Trophoblast cell (in vitro differentiated cells and primary cell): ENCODE measurements at regions not wholly inside any gene's neighbourhood (a gene's known extent, or its start where the extent isn't known, plus 50 kb on each side); places are given as distances from the start of the nearest gene placed in this dataset.

Source experiments
- DNase-seq, 2 donors: peaks; one replicate each; pipeline ENCODE4 v3.0.0-alpha.2; 2016
- H2AFZ ChIP-seq: 2 replicates; pipeline ENCODE4 v1.6.1; 2013; ENCODE audit warnings: low read length, moderate library complexity, mild to moderate bottlenecking; ENCODE audit not compliant: insufficient read depth, poor library complexity
- H2AK5ac ChIP-seq: 2 replicates; pipeline ENCODE4 v1.6.1; 2013; ENCODE audit warnings: mild to moderate bottlenecking, low read length
- H2BK120ac ChIP-seq: 2 replicates; pipeline ENCODE4 v1.6.1; 2013; ENCODE audit warnings: low read length, mild to moderate bottlenecking, moderate library complexity; ENCODE audit not compliant: insufficient read depth, poor library complexity
- H2BK12ac ChIP-seq: 2 replicates; pipeline ENCODE4 v1.6.1; 2013; ENCODE audit warnings: mild to moderate bottlenecking, low read length, moderate library complexity
- H2BK5ac ChIP-seq: 2 replicates; pipeline ENCODE4 v1.6.1; 2013; ENCODE audit warnings: low read length, low read depth, moderate library complexity, mild to moderate bottlenecking; ENCODE audit not compliant: poor library complexity
- H3K14ac ChIP-seq: 2 replicates; pipeline ENCODE4 v1.6.1; 2013; ENCODE audit warnings: mild to moderate bottlenecking, low read length
- H3K18ac ChIP-seq: 2 replicates; pipeline ENCODE4 v1.6.1; 2013; ENCODE audit warnings: mild to moderate bottlenecking, low read length
- H3K23ac ChIP-seq: 2 replicates; pipeline ENCODE4 v1.6.1; 2013; ENCODE audit warnings: low read length
- H3K27ac ChIP-seq: 2 replicates; pipeline ENCODE4 v1.5.1; 2013; ENCODE audit warnings: low read depth, mild to moderate bottlenecking, inconsistent platforms, low read length, moderate library complexity
- H3K27me3 ChIP-seq: 2 replicates; pipeline ENCODE4 v1.6.1; 2013; ENCODE audit warnings: inconsistent platforms, mild to moderate bottlenecking, low read length, moderate library complexity; ENCODE audit not compliant: insufficient read depth
- H3K36me3 ChIP-seq, 2 experiments: 1 replicate in 1 of 2; 2 replicates in 1 of 2; pipeline ENCODE4 v1.6.1; 2013; ENCODE audit warnings: low read length in 2 of 2, mild to moderate bottlenecking in 2 of 2, moderate library complexity in 1 of 2; ENCODE audit not compliant: insufficient read depth in 2 of 2, control insufficient read depth in 1 of 2
- H3K4ac ChIP-seq: 2 replicates; pipeline ENCODE4 v1.6.1; 2013; ENCODE audit warnings: low read depth, mild to moderate bottlenecking, low read length, moderate library complexity
- H3K4me1 ChIP-seq, 2 experiments: 1 replicate in 1 of 2; 2 replicates in 1 of 2; pipeline ENCODE4 v1.6.1; 2013; ENCODE audit warnings: low read length in 2 of 2, mild to moderate bottlenecking in 2 of 2, moderate library complexity in 1 of 2; ENCODE audit not compliant: insufficient read depth in 2 of 2, control insufficient read depth in 1 of 2
- H3K4me2 ChIP-seq: 2 replicates; pipeline ENCODE4 v1.6.1; 2013; ENCODE audit warnings: inconsistent platforms, mild to moderate bottlenecking, low read length, moderate library complexity
- H3K4me3 ChIP-seq: 2 replicates; pipeline ENCODE4 v1.5.1; 2013; ENCODE audit warnings: mild to moderate bottlenecking, low read depth, low read length, inconsistent platforms
- H3K79me1 ChIP-seq: one replicate; pipeline ENCODE4 v1.6.1; 2013; ENCODE audit warnings: low read length
- H3K79me2 ChIP-seq: 2 replicates; pipeline ENCODE4 v1.6.1; 2013; ENCODE audit warnings: low read length, mild to moderate bottlenecking; ENCODE audit not compliant: control insufficient read depth, insufficient read depth, poor library complexity
- H3K9ac ChIP-seq: 2 replicates; pipeline ENCODE4 v1.6.1; 2013; ENCODE audit warnings: mild to moderate bottlenecking, low read length
- H3K9me3 ChIP-seq: 2 replicates; pipeline ENCODE4 v1.6.1; 2013; ENCODE audit warnings: low read depth, mild to moderate bottlenecking, control low read depth, inconsistent platforms, low read length; ENCODE audit not compliant: insufficient read depth
- H4K12ac ChIP-seq: 2 replicates; pipeline ENCODE4 v1.6.1; 2013; ENCODE audit warnings: low read depth, mild to moderate bottlenecking, low read length, moderate library complexity
- H4K8ac ChIP-seq: 2 replicates; pipeline ENCODE4 v1.6.1; 2013; ENCODE audit warnings: low read depth, mild to moderate bottlenecking, low read length, moderate library complexity
- H4K91ac ChIP-seq: one replicate; pipeline ENCODE4 v1.6.1; 2013; ENCODE audit warnings: low read depth, mild to moderate bottlenecking, low read length, moderate library complexity
- WGBS: extraction: QIAGEN DNeasy Blood & Tissue Kit; methylation state at CpG from one replicate; pipeline ENCODE4 v1.1.7; 2013; ENCODE audit warnings: missing lambda C conversion rate; ENCODE audit not compliant: insufficient read length, insufficient coverage; ENCODE audit errors: extremely low coverage; 5-methylcytosine and 5-hydroxymethylcytosine counted together

GRCh38 chr7:68014031-68014736 is 1017.6 kb downstream of the TYW1 start:
- H3K27me3 ChIP-seq = no peaks in the 10 kb centered on the region
- no peaks in the 10 kb centered on the region for H3K79me2 ChIP-seq
- H2BK5ac ChIP-seq = no peak overlapping the region
- H4K91ac ChIP-seq = no peak overlapping the region
- H2AK5ac ChIP-seq = no peak overlapping the region
- H3K4me2 ChIP-seq = no peak overlapping the region
- no peak overlapping the region for H4K12ac ChIP-seq
- no peak overlapping the region for H4K8ac ChIP-seq
- H3K4ac ChIP-seq = no peak overlapping the region
- H3K79me1 ChIP-seq = no peaks in the 10 kb centered on the region
- H3K9ac ChIP-seq = no peak overlapping the region
- no peaks in the 10 kb centered on the region for H3K36me3 ChIP-seq
- no peak overlapping the region for H3K23ac ChIP-seq
- no peak overlapping the region for H2BK12ac ChIP-seq
- WGBS = no CpG with 5 or more reads among the region's 11 CpGs
- no peak overlapping the region for H3K4me3 ChIP-seq
- H2BK120ac ChIP-seq = no peak overlapping the region
- H3K4me1 ChIP-seq = no peaks in the 10 kb centered on the region
- H3K18ac ChIP-seq = no peak overlapping the region
- H3K9me3 ChIP-seq = no peaks in the 10 kb centered on the region
- no peak overlapping the region for H3K14ac ChIP-seq
- no peak overlapping the region for H2AFZ ChIP-seq
- no peak overlapping the region for H3K27ac ChIP-seq
- DNase-seq = no peak

DNA sequence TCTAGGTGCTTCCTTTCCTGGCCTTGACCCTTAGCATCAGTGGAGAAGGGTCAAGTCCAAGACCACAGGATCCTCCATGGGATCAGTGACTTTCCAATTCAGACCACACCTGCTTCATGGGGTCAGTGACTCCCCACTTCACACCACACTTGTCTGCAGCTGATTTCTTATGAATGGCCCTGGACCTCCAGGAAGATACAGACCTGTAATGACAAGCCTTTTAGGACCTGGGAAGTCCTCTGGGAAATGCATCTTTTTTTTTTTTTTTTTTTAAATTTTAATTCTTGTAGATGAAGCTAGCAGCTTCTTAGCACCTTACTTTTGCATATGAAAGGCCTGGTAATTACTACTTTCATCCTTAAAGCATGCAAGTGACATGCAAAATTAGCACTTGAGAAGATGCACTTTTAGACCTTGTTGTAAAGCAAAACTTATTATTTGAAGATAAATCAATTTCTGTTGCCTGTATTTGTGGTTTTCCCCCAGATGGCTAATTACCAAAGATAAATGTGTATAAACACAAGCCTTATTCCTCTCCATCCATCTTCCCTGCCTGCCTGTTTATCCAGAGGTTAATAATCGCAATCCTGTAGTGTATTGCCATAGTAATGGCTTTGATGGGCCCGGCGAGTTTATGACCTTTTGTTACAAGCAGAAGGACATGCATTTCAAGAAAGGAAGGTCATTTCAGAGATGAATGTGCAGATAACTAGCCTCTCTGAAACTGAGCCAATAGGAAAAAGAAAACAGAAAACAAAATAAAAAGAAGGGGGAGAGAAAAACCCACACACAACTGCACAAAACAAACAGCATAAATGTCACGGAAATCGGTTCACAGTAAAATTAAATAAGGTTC is 1018.7 kb downstream of the TYW1 start:
- Histone ChIP-seq H3K14ac (no peak overlapping the region), H3K18ac (no peak overlapping the region), H3K27me3 (no peaks in the 10 kb centered on the region), H3K4ac (no peak overlapping the region), H4K91ac (no peak overlapping the region), H2AK5ac (no peak overlapping the region), H3K79me2 (no peaks in the 10 kb centered on the region), H4K12ac (no peak overlapping the region), H3K23ac (no peak overlapping the region), H3K4me3 (no peak overlapping the region), H3K4me2 (no peak overlapping the region), H2AFZ (no peak overlapping the region), H3K36me3 (no peaks in the 10 kb centered on the region), H4K8ac (no peak overlapping the region), H3K79me1 (no peaks in the 10 kb centered on the region), H3K27ac (no peak overlapping the region), H3K9ac (no peak overlapping the region), H2BK5ac (no peak overlapping the region), H2BK120ac (no peak overlapping the region), H3K9me3 (no peaks in the 10 kb centered on the region), H2BK12ac (no peak overlapping the region), H3K4me1 (no peaks in the 10 kb centered on the region)
- no peak for DNase-seq
- WGBS = no CpG with 5 or more reads among the region's 5 CpGs

DNA sequence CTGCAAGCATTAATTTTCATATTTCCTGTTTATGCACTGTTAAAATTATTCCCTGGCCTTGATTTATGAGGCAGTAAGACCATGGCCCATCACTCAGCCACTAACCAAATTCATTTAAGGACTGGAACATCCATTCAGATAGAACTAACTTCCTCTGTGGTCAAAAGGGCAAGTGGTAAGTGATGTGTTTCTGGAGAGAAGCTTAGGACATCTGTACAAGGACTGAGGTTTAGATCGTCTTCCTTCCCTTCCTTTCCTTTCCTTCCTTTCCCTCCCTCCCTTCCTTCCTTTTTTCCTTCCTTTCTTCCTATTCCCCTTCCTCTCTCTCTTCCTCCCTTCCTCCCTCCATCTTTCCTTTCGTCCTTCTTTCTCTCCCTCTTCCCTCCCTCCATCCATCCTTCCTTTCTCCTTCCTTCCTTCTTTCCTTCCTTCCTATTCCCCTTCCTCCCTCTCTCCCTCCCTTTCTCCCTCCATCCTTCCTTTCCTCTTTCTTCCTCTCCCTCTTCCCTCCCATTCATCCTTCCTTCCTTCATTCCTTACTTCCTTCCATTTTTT is 1019.4 kb downstream of the TYW1 start:
- Histone ChIP-seq H2BK12ac (no peak overlapping the region), H3K4ac (no peak overlapping the region), H3K27ac (no peak overlapping the region), H3K79me2 (no peaks in the 10 kb centered on the region), H3K36me3 (no peaks in the 10 kb centered on the region), H3K9ac (no peak overlapping the region), H3K4me3 (no peak overlapping the region), H3K9me3 (no peaks in the 10 kb centered on the region), H3K79me1 (no peaks in the 10 kb centered on the region), H3K4me2 (no peak overlapping the region), H2BK5ac (no peak overlapping the region), H4K12ac (no peak overlapping the region), H3K18ac (no peak overlapping the region), H2AK5ac (no peak overlapping the region), H3K27me3 (no peaks in the 10 kb centered on the region), H4K8ac (no peak overlapping the region), H3K4me1 (no peaks in the 10 kb centered on the region), H2AFZ (no peak overlapping the region), H3K23ac (no peak overlapping the region), H2BK120ac (no peak overlapping the region), H3K14ac (no peak overlapping the region), H4K91ac (no peak overlapping the region)
- WGBS = 100% methylated on average over 1 of the region's 2 CpGs
- no peak for DNase-seq

GRCh38 chr7:68020102-68020501 is 1023.5 kb downstream of the TYW1 start:
- Histone ChIP-seq H3K4me3 (no peak overlapping the region), H3K27me3 (no peaks in the 10 kb centered on the region), H4K91ac (no peak overlapping the region), H3K9ac (no peak overlapping the region), H3K4me1 (no peaks in the 10 kb centered on the region), H3K27ac (no peak overlapping the region), H4K12ac (no peak overlapping the region), H3K9me3 (no peaks in the 10 kb centered on the region), H3K79me2 (no peaks in the 10 kb centered on the region), H3K79me1 (no peaks in the 10 kb centered on the region), H3K4me2 (no peak overlapping the region), H3K4ac (no peak overlapping the region), H3K23ac (no peak overlapping the region), H3K18ac (no peak overlapping the region), H4K8ac (no peak overlapping the region), H3K36me3 (no peaks in the 10 kb centered on the region), H2AK5ac (no peak overlapping the region), H2AFZ (no peak overlapping the region), H2BK5ac (no peak overlapping the region), H2BK12ac (no peak overlapping the region), H2BK120ac (no peak overlapping the region), H3K14ac (no peak overlapping the region)
- no peak for DNase-seq
- WGBS = no CpG with 5 or more reads among the region's 3 CpGs
